Forelimb muscle (tissue), 1 donor: ENCODE measurements at regions not wholly inside any gene's neighbourhood (a gene's known extent, or its start where the extent isn't known, plus 50 kb on each side); places are given as distances from the start of the nearest gene placed in this dataset.

Source experiments
- DNase-seq: peaks from one replicate; pipeline ENCODE4 v3.0.0-alpha.2; 2013; ENCODE audit warnings: low read depth

- DNase-seq = no peak
Observed at GRCh38 chr1:208419746-208420420, 175.7 kb upstream of the PLXNA2 start.

GRCh38 chr1:208420696-208421095, 176.5 kb upstream of the PLXNA2 start:
- no peak for DNase-seq

- no peak for DNase-seq
Observed at GRCh38 chr1:208421486-208421885, 177.3 kb upstream of the PLXNA2 start.

GRCh38 chr1:208423526-208423925, 179.3 kb upstream of the PLXNA2 start:
- no peak for DNase-seq

- no peak for DNase-seq
Observed at GRCh38 chr1:208425096-208425495, 180.9 kb upstream of the PLXNA2 start.

GRCh38 chr1:208430220-208430619, 186.0 kb upstream of the PLXNA2 start:
- no peak for DNase-seq

- no peak for DNase-seq
Observed at GRCh38 chr1:208431721-208432120, 187.5 kb upstream of the PLXNA2 start.

- DNase-seq = no peak
Observed at GRCh38 chr1:208432346-208432745, 188.2 kb upstream of the PLXNA2 start.

GRCh38 chr1:208433086-208433485, 188.9 kb upstream of the PLXNA2 start:
- DNase-seq = no peak

- no peak for DNase-seq
Observed at GRCh38 chr1:208433971-208434370, 189.8 kb upstream of the PLXNA2 start.

GRCh38 chr1:208437401-208437800, 193.2 kb upstream of the PLXNA2 start:
- no peak for DNase-seq

- DNase-seq = no peak
Observed at GRCh38 chr1:208438112-208438699, 194.0 kb upstream of the PLXNA2 start.

- no peak for DNase-seq
Observed at GRCh38 chr1:208445758-208446203, 201.6 kb upstream of the PLXNA2 start.

- no peak for DNase-seq
Observed at GRCh38 chr1:208446271-208446691, 202.1 kb upstream of the PLXNA2 start.

- no peak for DNase-seq
Observed at GRCh38 chr1:208448425-208448824, 204.2 kb upstream of the PLXNA2 start.

- no peak for DNase-seq
Observed at GRCh38 chr1:208449951-208450350, 205.8 kb upstream of the PLXNA2 start.

- no peak for DNase-seq
Observed at GRCh38 chr1:208450958-208451357, 206.8 kb upstream of the PLXNA2 start.

- DNase-seq = no peak
Observed at GRCh38 chr1:208455821-208456220, 211.6 kb upstream of the PLXNA2 start.

- DNase-seq = no peak
Observed at GRCh38 chr1:208456487-208456886, 212.3 kb upstream of the PLXNA2 start.

- DNase-seq = no peak
Observed at GRCh38 chr1:208460823-208461222, 216.6 kb upstream of the PLXNA2 start.

GRCh38 chr1:208461680-208462079, 217.5 kb upstream of the PLXNA2 start:
- DNase-seq = no peak

GRCh38 chr1:208462761-208463160, 218.6 kb upstream of the PLXNA2 start:
- DNase-seq = no peak

- no peak for DNase-seq
Observed at GRCh38 chr1:208465266-208465665, 221.1 kb upstream of the PLXNA2 start.
